LNCaP clone FGC (cell line): ENCODE measurements at regions not wholly inside any gene's neighbourhood (a gene's known extent, or its start where the extent isn't known, plus 50 kb on each side); places are given as distances from the start of the nearest gene placed in this dataset.

Source experiments
- DNase-seq: peaks from one replicate; pipeline ENCODE4 v3.0.0-alpha.2; 2011; ENCODE audit warnings: low read depth
- H3K4me3 ChIP-seq: 2 replicates; pipeline ENCODE4 v1.5.1; 2011; ENCODE audit warnings: mild to moderate bottlenecking, low read depth, low read length, control low read depth
- CTCF ChIP-seq: IDR thresholded peaks from 2 replicates; pipeline ENCODE4 v1.5.1; 2012; ENCODE audit warnings: mild to moderate bottlenecking; ENCODE audit not compliant: control insufficient read depth, insufficient read depth; ENCODE audit errors: extremely low read depth

- no peak for DNase-seq
- no peak overlapping the region for H3K4me3 ChIP-seq
- no peak for TF ChIP-seq CTCF
These were observed 449.3 kb downstream of the ADAMTS20 start for GRCh38 chr12:43102546-43103264.

- no peak overlapping the region for H3K4me3 ChIP-seq
- no peak for DNase-seq
- no peak for TF ChIP-seq CTCF
These were observed 451.8 kb downstream of the ADAMTS20 start for GRCh38 chr12:43100231-43100630.

- DNase-seq, result no peak
- no peak for TF ChIP-seq CTCF
- no peak overlapping the region for H3K4me3 ChIP-seq
These were observed 452.3 kb downstream of the ADAMTS20 start for GRCh38 chr12:43099691-43100163.

- TF ChIP-seq CTCF, result no peak
- no peak overlapping the region for H3K4me3 ChIP-seq
- DNase-seq, result no peak
These were observed 453.0 kb downstream of the ADAMTS20 start for GRCh38 chr12:43098766-43099550.

GRCh38 chr12:43098071-43098470, 453.9 kb downstream of the ADAMTS20 start:
- no peak for TF ChIP-seq CTCF
- no peak overlapping the region for H3K4me3 ChIP-seq

GRCh38 chr12:43097471-43097870, 454.5 kb downstream of the ADAMTS20 start:
- no peak overlapping the region for H3K4me3 ChIP-seq
- no peak for TF ChIP-seq CTCF
- no peak for DNase-seq

More at GRCh38 chr12:43098071-43098470, 453.9 kb downstream of the ADAMTS20 start:
- DNase-seq, result no peak
